Spleen (tissue), 11 donors: ENCODE measurements at regions not wholly inside any gene's neighbourhood (a gene's known extent, or its start where the extent isn't known, plus 50 kb on each side); places are given as distances from the start of the nearest gene placed in this dataset.
"Not testable (repeated sequence)": the region's sequence is repeated elsewhere in the genome, so short reads cannot be mapped to it uniquely, and the experiment has no call there.

ENCODE experiments used
- DNase-seq: peaks from one replicate; pipeline ENCODE4 v3.0.0-alpha.2; 2020
- H3K27ac ChIP-seq, 8 donors: fragments of 200-600 bp; sonication (generic) in 7 of 8; 1 replicate in 4 of 8; 2 replicates in 4 of 8; pipeline versions ENCODE4 v1.5.0 to v1.8.0; 2016 to 2021; ENCODE audit warnings: inconsistent platforms in 4 of 8, mild to moderate bottlenecking in 4 of 8, moderate library complexity in 1 of 8
- H3K27me3 ChIP-seq, 7 donors: fragments of 200-600 bp; sonication (generic) in 6 of 7; replicated peaks in 1 of 7; 1 replicate in 4 of 7; 2 replicates in 3 of 7; pipeline versions ENCODE4 v1.5.0 to v1.8.0; 2016 to 2021; ENCODE audit warnings: inconsistent platforms in 3 of 7, mild to moderate bottlenecking in 1 of 7
- H3K36me3 ChIP-seq, 6 donors: fragments of 200-600 bp; sonication (generic) in 5 of 6; 1 replicate in 4 of 6; 2 replicates in 2 of 6; pipeline versions ENCODE4 v1.5.0 to v1.8.0; 2016 to 2021; ENCODE audit warnings: inconsistent platforms in 2 of 6
- H3K4me1 ChIP-seq, 6 donors: fragments of 200-600 bp; sonication (generic) in 5 of 6; 1 replicate in 3 of 6; 2 replicates in 3 of 6; pipeline versions ENCODE4 v1.5.0 to v1.8.0; 2016 to 2021; ENCODE audit warnings: inconsistent platforms in 3 of 6
- H3K4me3 ChIP-seq, 8 donors: fragments of 200-600 bp; sonication (generic) in 7 of 8; 1 replicate in 4 of 8; 2 replicates in 4 of 8; pipeline versions ENCODE4 v1.5.0 to v1.8.0; 2016 to 2021; ENCODE audit warnings: inconsistent platforms in 4 of 8, mild to moderate bottlenecking in 4 of 8, moderate library complexity in 2 of 8
- H3K9me3 ChIP-seq, 8 donors: fragments of 200-600 bp; sonication (generic) in 7 of 8; 1 replicate in 4 of 8; 2 replicates in 4 of 8; pipeline versions ENCODE4 v1.5.0 to v1.8.0; 2016 to 2021; ENCODE audit warnings: inconsistent platforms in 4 of 8
- POLR2A ChIP-seq, 3 donors: fragments of 450-650 bp; IDR thresholded peaks; one replicate each; pipeline ENCODE4 v1.5.1; 2017; ENCODE audit warnings: antibody characterized with exemption in 3 of 3, mild to moderate bottlenecking in 1 of 3
- POLR2AphosphoS5 ChIP-seq, 3 donors: sonication (generic); formaldehyde crosslinking; IDR thresholded peaks; one replicate each; pipeline ENCODE4 v1.5.1; 2017; ENCODE audit warnings: antibody characterized with exemption in 3 of 3
- WGBS, 5 donors: extraction: QIAGEN DNeasy Blood & Tissue Kit in 3 of 5; methylation state at CpG; one replicate each; pipeline versions ENCODE4 v1.1.5 to v1.1.7; 2013 to 2018; 5-methylcytosine and 5-hydroxymethylcytosine counted together
- intact Hi-C: fragments of 100-400 bp; cut with DNase I; formaldehyde crosslinking; loops from one replicate; pipeline ENCODE4 v1.15.0; 2023; ENCODE audit warnings: low total_unique reads
- TF ChIP-seq, protein P1 (sequence below), 11 experiments: fragments of 200-600 bp in 7 of 11; fragments of 450-650 bp in 4 of 11; sonication (generic) in 4 of 11; IDR thresholded peaks in 8 of 11; conservative IDR thresholded peaks in 3 of 11; 1 replicate in 7 of 11; 2 replicates in 4 of 11; pipeline versions ENCODE4 v1.4.0 to v1.8.0; 2016 to 2021; ENCODE audit warnings: antibody characterized with exemption in 11 of 11, inconsistent platforms in 4 of 11, mild to moderate bottlenecking in 1 of 11
- donor health status: healthy with polysubstance abuse.
- donor health status: DM: no; HTN: no; CAD: no; lungs with moderate emphysema.
- donor health status: DM: no; HTN: no; CAD: no.
- donor health status: Bipolar disorder and iron deficiency.
- donor health status: healthy.
- donor health status: DM: no; HTN: no; CAD: no.
- donor health status: DM: yes; HTN: yes; CAD: no.

- Histone ChIP-seq H3K27me3 (peaks cover 0 to 4% (median 0%) of the 10 kb centered on the region in 7 donors), H3K4me1 (no peaks in the 10 kb centered on the region), H3K4me3 (no peak overlapping the region), H3K27ac (no peak overlapping the region), H3K9me3 (peaks cover 0 to 6% (median under 1%) of the 10 kb centered on the region in 8 donors), H3K36me3 (no peaks in the 10 kb centered on the region)
- DNase-seq: no peak
- WGBS, 5 donors: 84 to 91% (median 90%) methylated on average over 2 of the region's 2 CpGs
- intact Hi-C loops: no loop called here
- TF ChIP-seq POLR2AphosphoS5 (IDR thresholded peaks at IDR 0.05) (no peak), POLR2A (IDR thresholded peaks at IDR 0.05) (no peak)
- TF ChIP-seq, protein P1, sequence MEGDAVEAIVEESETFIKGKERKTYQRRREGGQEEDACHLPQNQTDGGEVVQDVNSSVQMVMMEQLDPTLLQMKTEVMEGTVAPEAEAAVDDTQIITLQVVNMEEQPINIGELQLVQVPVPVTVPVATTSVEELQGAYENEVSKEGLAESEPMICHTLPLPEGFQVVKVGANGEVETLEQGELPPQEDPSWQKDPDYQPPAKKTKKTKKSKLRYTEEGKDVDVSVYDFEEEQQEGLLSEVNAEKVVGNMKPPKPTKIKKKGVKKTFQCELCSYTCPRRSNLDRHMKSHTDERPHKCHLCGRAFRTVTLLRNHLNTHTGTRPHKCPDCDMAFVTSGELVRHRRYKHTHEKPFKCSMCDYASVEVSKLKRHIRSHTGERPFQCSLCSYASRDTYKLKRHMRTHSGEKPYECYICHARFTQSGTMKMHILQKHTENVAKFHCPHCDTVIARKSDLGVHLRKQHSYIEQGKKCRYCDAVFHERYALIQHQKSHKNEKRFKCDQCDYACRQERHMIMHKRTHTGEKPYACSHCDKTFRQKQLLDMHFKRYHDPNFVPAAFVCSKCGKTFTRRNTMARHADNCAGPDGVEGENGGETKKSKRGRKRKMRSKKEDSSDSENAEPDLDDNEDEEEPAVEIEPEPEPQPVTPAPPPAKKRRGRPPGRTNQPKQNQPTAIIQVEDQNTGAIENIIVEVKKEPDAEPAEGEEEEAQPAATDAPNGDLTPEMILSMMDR (IDR thresholded peaks at IDR 0.05 in 8 of 11, conservative IDR thresholded peaks at IDR 0.05 in 3 of 11): no peak
Measured at GRCh38 chr1:228889289-228889688, 154.0 kb downstream of the RHOU start.

- TF ChIP-seq POLR2AphosphoS5 (IDR thresholded peaks at IDR 0.05): no peak
- TF ChIP-seq, protein P1 (IDR thresholded peaks at IDR 0.05 in 8 of 11, conservative IDR thresholded peaks at IDR 0.05 in 3 of 11): no peak
- no peak for TF ChIP-seq POLR2A (IDR thresholded peaks at IDR 0.05)
- Histone ChIP-seq H3K27ac (no peak overlapping the region), H3K36me3 (no peaks in the 10 kb centered on the region), H3K9me3 (no peaks in the 10 kb centered on the region), H3K4me3 (no peak overlapping the region), H3K27me3 (peaks cover 0 to 4% (median 0%) of the 10 kb centered on the region in 7 donors), H3K4me1 (no peaks in the 10 kb centered on the region)
- 83 to 93% (median 88%) methylated on average over 12 to 16 of the region's 16 CpGs for WGBS, 5 donors
- intact Hi-C loops: no loop called here
- peak; percentile 56 for DNase-seq
Measured at GRCh38 chr1:228891272-228892034, 156.2 kb downstream of the RHOU start.

DNA sequence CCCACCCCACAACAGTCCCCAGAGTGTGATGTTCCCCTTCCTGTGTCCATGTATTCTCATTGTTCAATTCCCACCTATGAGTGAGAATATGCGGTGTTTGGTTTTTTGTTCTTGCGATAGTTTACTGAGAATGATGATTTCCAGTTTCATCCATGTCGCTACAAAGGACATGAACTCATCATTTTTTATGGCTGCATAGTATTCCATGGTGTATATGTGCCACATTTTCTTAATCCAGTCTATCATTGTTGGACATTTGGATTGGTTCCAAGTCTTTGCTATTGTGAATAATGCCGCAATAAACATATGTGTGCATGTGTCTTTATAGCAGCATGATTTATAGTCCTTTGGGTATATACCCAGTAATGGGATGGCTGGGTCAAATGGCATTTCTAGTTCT lies 156.9 kb downstream of the RHOU start:
- H3K9me3 ChIP-seq, DNase-seq, H3K27ac ChIP-seq, H3K36me3 ChIP-seq, H3K4me3 ChIP-seq, intact Hi-C loops, H3K27me3 ChIP-seq, H3K4me1 ChIP-seq: not testable (repeated sequence)
- 94 to 100% (median 96%) methylated on average over 2 to 3 of the region's 4 CpGs; no CpG with 5 or more reads in 1 of the 5 donors for WGBS, 5 donors

DNA sequence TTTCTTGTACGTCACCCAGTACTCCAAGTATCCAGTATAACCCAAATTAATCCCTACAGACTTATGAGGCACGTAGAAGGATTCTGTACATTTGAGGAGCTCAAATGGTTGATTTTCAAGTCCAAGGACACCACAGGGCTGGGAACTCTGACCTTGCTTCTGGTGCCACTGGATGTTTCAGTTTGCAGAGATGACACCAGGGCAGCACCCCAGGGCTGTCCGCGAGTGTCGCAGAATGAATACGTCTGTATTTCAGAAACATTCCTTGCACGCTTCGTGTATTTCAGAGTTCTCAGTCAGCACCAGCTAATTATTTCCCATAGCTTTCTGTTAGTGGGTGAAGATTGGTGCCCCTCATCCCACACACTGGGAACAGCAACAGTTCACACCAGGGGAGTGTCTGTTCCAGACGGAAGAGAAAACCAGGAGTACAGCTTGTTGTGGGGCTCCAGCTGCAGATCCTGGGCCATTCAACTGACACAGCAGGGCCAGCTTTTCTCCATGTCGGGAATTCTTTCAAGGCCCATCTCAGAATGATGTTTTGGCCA lies 159.2 kb downstream of the RHOU start:
- Histone ChIP-seq H3K27me3 (peaks cover 0 to 4% (median 0%) of the 10 kb centered on the region in 7 donors), H3K27ac (no peak overlapping the region), H3K4me1 (peaks cover 0 to 16% (median 4%) of the 10 kb centered on the region in 6 donors), H3K9me3 (no peaks in the 10 kb centered on the region), H3K36me3 (no peaks in the 10 kb centered on the region), H3K4me3 (no peak overlapping the region)
- 82 to 95% (median 90%) methylated on average over 10 of the region's 10 CpGs for WGBS, 5 donors
- TF ChIP-seq POLR2A (IDR thresholded peaks at IDR 0.05) (no peak), POLR2AphosphoS5 (IDR thresholded peaks at IDR 0.05) (no peak)
- TF ChIP-seq, protein P1 (IDR thresholded peaks at IDR 0.05 in 8 of 11, conservative IDR thresholded peaks at IDR 0.05 in 3 of 11): no peak
- intact Hi-C loops: no loop called here
- peak; percentile 22 for DNase-seq
